ENCODE measurements at regions not wholly inside any gene's neighbourhood (a gene's known extent, or its start where the extent isn't known, plus 50 kb on each side); places are given as distances from the start of the nearest gene placed in this dataset.

DNA sequence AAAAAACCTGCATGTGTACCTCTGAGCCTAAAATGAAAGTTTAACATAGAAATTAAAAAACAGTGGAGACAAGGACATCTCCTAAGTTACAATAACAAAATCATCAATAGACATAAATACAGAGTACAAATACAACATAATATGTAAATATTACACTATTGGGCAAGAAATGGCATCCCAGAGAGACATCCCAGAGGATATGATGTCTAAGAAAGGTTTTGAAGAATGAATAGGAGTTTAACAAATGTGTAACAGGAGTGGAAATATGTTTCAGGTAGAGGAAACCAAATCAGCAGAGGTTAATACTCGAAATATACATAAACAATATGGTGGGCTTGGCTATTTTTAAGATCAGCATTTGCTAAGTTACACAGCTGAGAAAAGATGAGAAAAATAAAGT lies 447.7 kb upstream of the MAF start:
- TF ChIP-seq SUZ12 (IDR thresholded peaks at IDR 0.05) = no peak
- no peak for TF ChIP-seq NFRKB (IDR thresholded peaks at IDR 0.05)
- TF ChIP-seq ARNT (IDR thresholded peaks at IDR 0.05) = no peak
- no peak for TF ChIP-seq FOXA1 (IDR thresholded peaks at IDR 0.05)
